IMR-90 (cell line): ENCODE measurements at regions not wholly inside any gene's neighbourhood (a gene's known extent, or its start where the extent isn't known, plus 50 kb on each side); places are given as distances from the start of the nearest gene placed in this dataset.
"Not testable (repeated sequence)": the region's sequence is repeated elsewhere in the genome, so short reads cannot be mapped to it uniquely, and the experiment has no call there.

Source experiments
- MAZ ChIP-seq: IDR thresholded peaks from 2 replicates; pipeline ENCODE4 v1.6.1; 2012; ENCODE audit warnings: low read depth, mild to moderate bottlenecking, low read length, improper control_type of control experiment, moderate library complexity, borderline replicate concordance
- NFE2L2 ChIP-seq: fragments of 150-350 bp; IDR thresholded peaks from 2 replicates; pipeline ENCODE4 v1.6.1; 2016; ENCODE audit warnings: low read depth, mild to moderate bottlenecking, low read length
- POLR2A ChIP-seq: IDR thresholded peaks from 2 replicates; pipeline ENCODE4 v1.6.1; 2012; ENCODE audit warnings: mild to moderate bottlenecking, low read depth, low read length
- SMC3 ChIP-seq: fragments of 150-350 bp; IDR thresholded peaks from 2 replicates; pipeline ENCODE4 v1.6.1; 2016; ENCODE audit warnings: low read depth, mild to moderate bottlenecking, antibody characterized with exemption, low read length, moderate library complexity
- TF ChIP-seq, protein P1 (sequence below): conservative IDR thresholded peaks from 2 replicates; pipeline ENCODE4 v1.5.1; 2012; ENCODE audit warnings: mild to moderate bottlenecking, low read depth, low read length, improper control_type of control experiment
- TF ChIP-seq, protein P2 (sequence below): fragments of 150-350 bp; IDR thresholded peaks from 2 replicates; pipeline ENCODE4 v1.6.1; 2017; ENCODE audit warnings: mild to moderate bottlenecking, antibody characterized with exemption, low read length, low read depth
- TF ChIP-seq, protein P3 (sequence below): fragments of 150-350 bp; IDR thresholded peaks from 2 replicates; pipeline ENCODE4 v1.6.1; 2016; ENCODE audit warnings: low read depth, mild to moderate bottlenecking, low read length, moderate library complexity, borderline replicate concordance

DNA sequence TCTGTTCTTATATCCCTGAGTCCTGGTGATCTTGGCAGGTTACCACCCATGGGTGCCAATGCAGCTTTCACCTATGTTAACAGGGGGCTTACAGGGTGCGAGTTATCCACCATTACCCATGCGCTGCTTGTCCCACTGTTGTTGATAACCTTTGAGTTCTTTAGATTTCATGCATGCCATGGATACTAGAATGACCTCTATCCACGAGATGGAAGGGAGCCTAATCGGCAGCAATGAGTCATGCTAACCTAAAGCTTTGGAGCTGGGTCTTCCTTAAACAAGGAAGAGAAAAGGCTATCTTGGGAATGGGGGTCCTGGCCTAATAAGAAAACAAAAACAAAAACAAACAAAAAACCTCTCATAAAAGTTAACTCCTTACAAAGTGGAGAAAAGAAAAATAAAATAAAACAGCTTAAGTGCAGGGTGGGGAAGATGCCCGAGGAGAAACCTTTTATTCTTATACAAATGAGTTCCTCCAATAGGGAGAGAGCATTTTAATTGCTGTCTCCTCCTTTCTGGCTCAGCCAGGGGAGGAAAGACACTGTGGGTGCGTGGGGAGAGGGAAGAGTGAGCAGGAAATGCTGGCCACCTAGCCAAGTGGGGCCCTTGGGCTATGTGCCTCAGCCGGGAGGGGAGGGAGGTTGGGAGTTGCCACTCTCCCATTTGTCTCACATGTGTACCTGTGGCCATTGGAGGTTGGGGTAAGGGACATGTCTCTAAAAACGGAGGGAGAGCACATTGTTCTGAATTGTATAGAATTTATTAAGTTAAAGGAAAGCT, 571.7 kb upstream of the TPTE start:
- TF ChIP-seq MAZ, NFE2L2, POLR2A, SMC3: not testable (repeated sequence)
- TF ChIP-seq, protein P1, sequence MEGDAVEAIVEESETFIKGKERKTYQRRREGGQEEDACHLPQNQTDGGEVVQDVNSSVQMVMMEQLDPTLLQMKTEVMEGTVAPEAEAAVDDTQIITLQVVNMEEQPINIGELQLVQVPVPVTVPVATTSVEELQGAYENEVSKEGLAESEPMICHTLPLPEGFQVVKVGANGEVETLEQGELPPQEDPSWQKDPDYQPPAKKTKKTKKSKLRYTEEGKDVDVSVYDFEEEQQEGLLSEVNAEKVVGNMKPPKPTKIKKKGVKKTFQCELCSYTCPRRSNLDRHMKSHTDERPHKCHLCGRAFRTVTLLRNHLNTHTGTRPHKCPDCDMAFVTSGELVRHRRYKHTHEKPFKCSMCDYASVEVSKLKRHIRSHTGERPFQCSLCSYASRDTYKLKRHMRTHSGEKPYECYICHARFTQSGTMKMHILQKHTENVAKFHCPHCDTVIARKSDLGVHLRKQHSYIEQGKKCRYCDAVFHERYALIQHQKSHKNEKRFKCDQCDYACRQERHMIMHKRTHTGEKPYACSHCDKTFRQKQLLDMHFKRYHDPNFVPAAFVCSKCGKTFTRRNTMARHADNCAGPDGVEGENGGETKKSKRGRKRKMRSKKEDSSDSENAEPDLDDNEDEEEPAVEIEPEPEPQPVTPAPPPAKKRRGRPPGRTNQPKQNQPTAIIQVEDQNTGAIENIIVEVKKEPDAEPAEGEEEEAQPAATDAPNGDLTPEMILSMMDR, result not testable (repeated sequence)
- TF ChIP-seq, protein P2, sequence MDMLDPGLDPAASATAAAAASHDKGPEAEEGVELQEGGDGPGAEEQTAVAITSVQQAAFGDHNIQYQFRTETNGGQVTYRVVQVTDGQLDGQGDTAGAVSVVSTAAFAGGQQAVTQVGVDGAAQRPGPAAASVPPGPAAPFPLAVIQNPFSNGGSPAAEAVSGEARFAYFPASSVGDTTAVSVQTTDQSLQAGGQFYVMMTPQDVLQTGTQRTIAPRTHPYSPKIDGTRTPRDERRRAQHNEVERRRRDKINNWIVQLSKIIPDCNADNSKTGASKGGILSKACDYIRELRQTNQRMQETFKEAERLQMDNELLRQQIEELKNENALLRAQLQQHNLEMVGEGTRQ, result not testable (repeated sequence)
- TF ChIP-seq, protein P3, sequence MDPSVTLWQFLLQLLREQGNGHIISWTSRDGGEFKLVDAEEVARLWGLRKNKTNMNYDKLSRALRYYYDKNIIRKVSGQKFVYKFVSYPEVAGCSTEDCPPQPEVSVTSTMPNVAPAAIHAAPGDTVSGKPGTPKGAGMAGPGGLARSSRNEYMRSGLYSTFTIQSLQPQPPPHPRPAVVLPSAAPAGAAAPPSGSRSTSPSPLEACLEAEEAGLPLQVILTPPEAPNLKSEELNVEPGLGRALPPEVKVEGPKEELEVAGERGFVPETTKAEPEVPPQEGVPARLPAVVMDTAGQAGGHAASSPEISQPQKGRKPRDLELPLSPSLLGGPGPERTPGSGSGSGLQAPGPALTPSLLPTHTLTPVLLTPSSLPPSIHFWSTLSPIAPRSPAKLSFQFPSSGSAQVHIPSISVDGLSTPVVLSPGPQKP, result not testable (repeated sequence)
